Osteocyte (in vitro differentiated cells): ENCODE measurements at regions not wholly inside any gene's neighbourhood (a gene's known extent, or its start where the extent isn't known, plus 50 kb on each side); places are given as distances from the start of the nearest gene placed in this dataset.

Experiments used
- DNase-seq: peaks from one replicate; pipeline ENCODE4 v3.0.0; 2021; ENCODE audit warnings: mixed read lengths; ENCODE audit not compliant: unreplicated experiment; ENCODE audit errors: extremely low spot score
- H3K27ac Mint-ChIP-seq: one replicate; pipeline ENCODE4 v1.8.0; 2021; ENCODE audit warnings: mild to moderate bottlenecking, mixed read lengths; ENCODE audit not compliant: unreplicated experiment
- H3K27me3 Mint-ChIP-seq: one replicate; pipeline ENCODE4 v1.8.0; 2021; ENCODE audit warnings: mixed read lengths; ENCODE audit not compliant: unreplicated experiment
- H3K36me3 Mint-ChIP-seq: one replicate; pipeline ENCODE4 v1.8.0; 2021; ENCODE audit warnings: mixed read lengths; ENCODE audit not compliant: unreplicated experiment
- H3K4me1 Mint-ChIP-seq: one replicate; pipeline ENCODE4 v1.8.0; 2021; ENCODE audit warnings: mixed read lengths; ENCODE audit not compliant: unreplicated experiment
- H3K4me3 Mint-ChIP-seq: one replicate; pipeline ENCODE4 v1.8.0; 2021; ENCODE audit warnings: mild to moderate bottlenecking, moderate library complexity, mixed read lengths; ENCODE audit not compliant: unreplicated experiment
- H3K9me3 Mint-ChIP-seq: one replicate; pipeline ENCODE4 v1.8.0; 2021; ENCODE audit warnings: mixed read lengths; ENCODE audit not compliant: unreplicated experiment
- CTCF ChIP-seq: fragments of 200-600 bp; sonication (generic); IDR thresholded peaks from 2 replicates; pipeline ENCODE4 v1.5.0; 2021; ENCODE audit warnings: antibody characterized with exemption, mild to moderate bottlenecking, moderate library complexity

GRCh38 chrX:42695800-42696358 is 82.1 kb downstream of the PPP1R2C start:
- no peak overlapping the region for H3K27ac Mint-ChIP-seq
- no peaks in the 10 kb centered on the region for H3K36me3 Mint-ChIP-seq
- H3K27me3 Mint-ChIP-seq, result no peaks in the 10 kb centered on the region
- H3K4me3 Mint-ChIP-seq, result no peak overlapping the region
- DNase-seq, result no peak
- no peak for TF ChIP-seq CTCF
- H3K9me3 Mint-ChIP-seq, result peaks cover 13% of the 10 kb centered on the region
- no peaks in the 10 kb centered on the region for H3K4me1 Mint-ChIP-seq

- no peak overlapping the region for H3K4me3 Mint-ChIP-seq
- TF ChIP-seq CTCF, result no peak
These were observed 83.6 kb downstream of the PPP1R2C start for GRCh38 chrX:42694260-42694815.

GRCh38 chrX:42691196-42691595 is 86.8 kb downstream of the PPP1R2C start:
- TF ChIP-seq CTCF, result no peak
- DNase-seq, result no peak
- Mint-ChIP-seq H3K9me3 (peaks cover 10% of the 10 kb centered on the region), H3K36me3 (no peaks in the 10 kb centered on the region), H3K4me1 (no peaks in the 10 kb centered on the region), H3K27me3 (no peaks in the 10 kb centered on the region), H3K4me3 (no peak overlapping the region), H3K27ac (no peak overlapping the region)

More at GRCh38 chrX:42694260-42694815, 83.6 kb downstream of the PPP1R2C start:
- Mint-ChIP-seq H3K27ac (no peak overlapping the region), H3K27me3 (no peaks in the 10 kb centered on the region), H3K4me1 (no peaks in the 10 kb centered on the region), H3K36me3 (no peaks in the 10 kb centered on the region), H3K9me3 (peaks cover 9% of the 10 kb centered on the region)
- DNase-seq, result no peak

- peaks cover 8% of the 10 kb centered on the region for H3K9me3 Mint-ChIP-seq
- no peaks in the 10 kb centered on the region for H3K4me1 Mint-ChIP-seq
- H3K36me3 Mint-ChIP-seq, result no peaks in the 10 kb centered on the region
- no peaks in the 10 kb centered on the region for H3K27me3 Mint-ChIP-seq
- H3K27ac Mint-ChIP-seq, result no peak overlapping the region
- no peak overlapping the region for H3K4me3 Mint-ChIP-seq
- no peak for TF ChIP-seq CTCF
- no peak for DNase-seq
These were observed 91.3 kb downstream of the PPP1R2C start for GRCh38 chrX:42686706-42687105.

GRCh38 chrX:42686296-42686695 is 91.7 kb downstream of the PPP1R2C start:
- no peak for TF ChIP-seq CTCF

More at GRCh38 chrX:42686296-42686695, 91.7 kb downstream of the PPP1R2C start:
- DNase-seq, result no peak
- no peaks in the 10 kb centered on the region for H3K27me3 Mint-ChIP-seq
- H3K9me3 Mint-ChIP-seq, result peaks cover 8% of the 10 kb centered on the region
- no peak overlapping the region for H3K27ac Mint-ChIP-seq
- no peaks in the 10 kb centered on the region for H3K36me3 Mint-ChIP-seq
- H3K4me1 Mint-ChIP-seq, result no peaks in the 10 kb centered on the region
- no peak overlapping the region for H3K4me3 Mint-ChIP-seq
